ENCODE measurements at regions not wholly inside any gene's neighbourhood (a gene's known extent, or its start where the extent isn't known, plus 50 kb on each side); places are given as distances from the start of the nearest gene placed in this dataset.

DNA sequence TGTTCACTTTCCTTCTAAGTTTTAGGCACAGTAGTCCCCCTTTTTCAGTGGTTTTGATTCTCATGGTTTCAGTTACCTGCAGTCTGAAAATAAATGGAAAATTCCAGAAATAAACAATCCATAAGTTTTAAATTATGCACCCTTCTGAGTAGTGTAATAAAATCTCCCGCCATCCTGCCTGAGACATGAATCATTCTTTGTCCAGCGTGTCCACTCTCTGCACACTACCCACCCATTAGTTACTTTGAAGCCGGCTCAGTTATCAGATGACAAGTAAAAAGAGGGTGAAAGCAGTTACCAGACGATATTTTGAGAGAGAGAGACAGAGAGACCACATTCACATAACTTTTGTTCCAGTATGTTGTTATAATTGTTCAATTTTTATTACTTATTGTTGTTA is 400.5 kb downstream of the TMX3 start:
- Histone ChIP-seq H3K4me3 (ENCODE audit: extremely low read depth in 1 of 4, insufficient read depth in 2 of 4, low read depth in 3 of 4, low read length in 4 of 4) (no peak overlapping the region), H4K20me1 (replicated peaks in 1 of 2; ENCODE audit: control insufficient read depth in 1 of 2, insufficient read depth in 2 of 2, low read length in 2 of 2) (no peaks in the 10 kb centered on the region), H2BK12ac (ENCODE audit: low read depth, low read length) (no peak overlapping the region), H2BK15ac (ENCODE audit: low read length) (no peak overlapping the region), H3K79me1 (ENCODE audit: low read depth, low read length) (no peaks in the 10 kb centered on the region), H3K9me3 (ENCODE audit: insufficient read depth in 2 of 2, low read depth in 1 of 2, low read length in 1 of 2) (no peaks in the 10 kb centered on the region), H2AK5ac (ENCODE audit: low read depth, low read length) (no peak overlapping the region), H3K79me2 (ENCODE audit: control insufficient read depth in 1 of 2, insufficient read depth in 2 of 2, low read length in 2 of 2) (no peaks in the 10 kb centered on the region), H4K8ac (ENCODE audit: extremely low read depth, insufficient read depth, low read length) (no peak overlapping the region), H3K9ac (replicated peaks in 1 of 4; ENCODE audit: extremely low read depth in 1 of 4, low read depth in 3 of 4, low read length in 3 of 4) (no peak overlapping the region), H3K23me2 (ENCODE audit: low read depth, low read length) (no peaks in the 10 kb centered on the region), H3K56ac (replicated peaks; ENCODE audit: insufficient read length, low read depth, low read length) (no peak overlapping the region), H3K14ac (ENCODE audit: insufficient read length) (no peak overlapping the region), H4K5ac (ENCODE audit: insufficient read length, low read depth, low read length) (no peak overlapping the region), H3K27me3 (replicated peaks in 1 of 4; ENCODE audit: control insufficient read depth in 3 of 4, extremely low read depth in 1 of 4, insufficient read depth in 3 of 4, low read length in 3 of 4) (no peaks in the 10 kb centered on the region), H3K23ac (ENCODE audit: insufficient read length) (no peak overlapping the region), H3K18ac (ENCODE audit: extremely low read depth, low read length) (no peak overlapping the region), H2BK120ac (replicated peaks; ENCODE audit: low read depth, low read length) (no peak overlapping the region), H4K91ac (replicated peaks; ENCODE audit: insufficient read length, low read length) (no peak overlapping the region), H3K36me3 (ENCODE audit: control insufficient read depth in 2 of 4, insufficient read depth in 4 of 4, low read length in 3 of 4) (no peaks in the 10 kb centered on the region), H2BK5ac (ENCODE audit: low read depth, low read length) (no peak overlapping the region), H2BK20ac (ENCODE audit: low read length) (no peak overlapping the region), H3K4me1 (replicated peaks in 1 of 4; ENCODE audit: control insufficient read depth in 3 of 4, insufficient read depth in 4 of 4, low read length in 3 of 4) (no peaks in the 10 kb centered on the region), H3K4me2 (ENCODE audit: insufficient read depth in 1 of 2, low read depth in 2 of 2, low read length in 2 of 2) (no peak overlapping the region), H3K4ac (replicated peaks; ENCODE audit: insufficient read length, low read depth, low read length) (no peak overlapping the region), H2AFZ (ENCODE audit: low read length) (no peak overlapping the region), H3K27ac (ENCODE audit: low read depth, low read length) (no peak overlapping the region)
- ChIA-PET CTCF (ENCODE audit: partially characterized antibody) (no interaction called here), POLR2A (ENCODE audit: partially characterized antibody) (no interaction called here)
- WGBS, 2 experiments (ENCODE audit: extremely low coverage in 1 of 2, insufficient coverage in 1 of 2, insufficient read length in 1 of 2, insufficient replicate concordance in 2 of 2, low coverage in 1 of 2, low lambda C conversion rate in 2 of 2, missing lambda C conversion rate in 1 of 2): 88% methylated on average over 4 of the region's 4 CpGs; no CpG with 5 or more reads in 1 of the 2 experiments
- FAIRE-seq (no peak), DNase-seq (ENCODE audit: low read depth in 1 of 2, low spot score in 2 of 2) (no peak)
- TF ChIP-seq GABPA (IDR thresholded peaks at IDR 0.05; ENCODE audit: borderline replicate concordance, insufficient read depth, low read length) (no peak), YY1 (IDR thresholded peaks at IDR 0.05; ENCODE audit: low read depth, low read length) (no peak), BRCA1 (IDR thresholded peaks at IDR 0.05; ENCODE audit: low read depth, low read length) (no peak), KDM4A (IDR thresholded peaks at IDR 0.05; ENCODE audit: low read depth, low read length, severe bottlenecking) (no peak), GTF2F1 (IDR thresholded peaks at IDR 0.05; ENCODE audit: borderline replicate concordance, low read depth, low read length) (no peak), EP300 (IDR thresholded peaks at IDR 0.05; ENCODE audit: borderline replicate concordance in 1 of 2, low read depth in 2 of 2, low read length in 2 of 2) (no peak), TCF12 (IDR thresholded peaks at IDR 0.05; ENCODE audit: low read depth, low read length) (no peak), SAP30 (IDR thresholded peaks at IDR 0.05; ENCODE audit: insufficient read depth, insufficient replicate concordance, low read length) (no peak)
- TF ChIP-seq, protein P1, sequence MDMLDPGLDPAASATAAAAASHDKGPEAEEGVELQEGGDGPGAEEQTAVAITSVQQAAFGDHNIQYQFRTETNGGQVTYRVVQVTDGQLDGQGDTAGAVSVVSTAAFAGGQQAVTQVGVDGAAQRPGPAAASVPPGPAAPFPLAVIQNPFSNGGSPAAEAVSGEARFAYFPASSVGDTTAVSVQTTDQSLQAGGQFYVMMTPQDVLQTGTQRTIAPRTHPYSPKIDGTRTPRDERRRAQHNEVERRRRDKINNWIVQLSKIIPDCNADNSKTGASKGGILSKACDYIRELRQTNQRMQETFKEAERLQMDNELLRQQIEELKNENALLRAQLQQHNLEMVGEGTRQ (IDR thresholded peaks at IDR 0.05; ENCODE audit: low read length): no peak
